T-helper 9 cell (primary cell): ENCODE measurements at regions not wholly inside any gene's neighbourhood (a gene's known extent, or its start where the extent isn't known, plus 50 kb on each side); places are given as distances from the start of the nearest gene placed in this dataset.
"Not testable (repeated sequence)": the region's sequence is repeated elsewhere in the genome, so short reads cannot be mapped to it uniquely, and the experiment has no call there.

Experiments used
- DNase-seq: peaks from one replicate; pipeline ENCODE4 v3.0.0-alpha.2; 2020

- not testable (repeated sequence) for DNase-seq
These were observed 150.0 kb downstream of the AVL9 start for GRCh38 chr7:32645255-32645654.

DNA sequence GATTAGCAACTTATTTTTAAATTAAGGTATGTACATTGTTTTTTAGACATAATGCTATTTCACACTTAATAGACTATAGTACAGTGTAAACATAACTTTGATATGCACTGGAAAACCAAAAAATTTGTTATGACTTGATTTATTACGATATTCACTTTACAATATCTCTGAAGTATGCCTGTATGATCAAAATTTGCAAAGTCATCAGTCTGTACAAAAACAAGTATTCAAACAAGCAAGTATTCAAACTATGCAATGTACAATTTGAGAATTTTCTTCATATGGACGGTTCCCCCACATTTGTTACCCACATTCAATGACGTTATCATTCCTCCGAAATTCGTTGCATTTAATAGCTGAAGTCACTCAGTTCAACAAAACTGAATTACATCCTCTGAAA, 147.9 kb downstream of the AVL9 start:
- no peak for DNase-seq

GRCh38 chr7:32639122-32639521, 143.8 kb downstream of the AVL9 start:
- DNase-seq = no peak

- not testable (repeated sequence) for DNase-seq
These were observed 143.3 kb downstream of the AVL9 start for GRCh38 chr7:32638479-32639121.
